ENCODE measurements at regions not wholly inside any gene's neighbourhood (a gene's known extent, or its start where the extent isn't known, plus 50 kb on each side); places are given as distances from the start of the nearest gene placed in this dataset.

DNA sequence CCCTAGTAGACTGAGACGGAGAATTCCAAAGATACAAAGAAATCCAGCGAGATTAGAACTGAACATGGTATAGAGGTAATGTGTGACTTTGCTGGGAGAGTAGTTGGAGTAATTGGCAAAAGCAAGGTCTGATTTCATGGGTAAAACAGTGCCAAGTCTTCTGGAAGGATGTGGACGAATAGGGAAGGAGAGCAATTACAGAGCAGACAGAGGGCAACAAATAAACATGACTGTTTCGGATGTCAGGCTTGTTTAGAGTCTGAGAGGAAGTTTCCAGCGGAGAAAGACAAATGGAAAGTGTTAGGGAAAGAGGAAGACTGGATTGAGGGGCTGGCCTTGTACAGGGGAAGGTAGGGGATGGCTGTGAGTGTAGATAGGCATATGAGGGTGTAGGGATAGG, 190.4 kb upstream of the ADRA1D start:
- H3K27me3 ChIP-seq = no peaks in the 10 kb centered on the region
- no peak overlapping the region for H3K27ac ChIP-seq
- DNase-seq = no peak
- no peak for TF ChIP-seq POLR2A (IDR thresholded peaks at IDR 0.05)
- TF ChIP-seq, protein P1, sequence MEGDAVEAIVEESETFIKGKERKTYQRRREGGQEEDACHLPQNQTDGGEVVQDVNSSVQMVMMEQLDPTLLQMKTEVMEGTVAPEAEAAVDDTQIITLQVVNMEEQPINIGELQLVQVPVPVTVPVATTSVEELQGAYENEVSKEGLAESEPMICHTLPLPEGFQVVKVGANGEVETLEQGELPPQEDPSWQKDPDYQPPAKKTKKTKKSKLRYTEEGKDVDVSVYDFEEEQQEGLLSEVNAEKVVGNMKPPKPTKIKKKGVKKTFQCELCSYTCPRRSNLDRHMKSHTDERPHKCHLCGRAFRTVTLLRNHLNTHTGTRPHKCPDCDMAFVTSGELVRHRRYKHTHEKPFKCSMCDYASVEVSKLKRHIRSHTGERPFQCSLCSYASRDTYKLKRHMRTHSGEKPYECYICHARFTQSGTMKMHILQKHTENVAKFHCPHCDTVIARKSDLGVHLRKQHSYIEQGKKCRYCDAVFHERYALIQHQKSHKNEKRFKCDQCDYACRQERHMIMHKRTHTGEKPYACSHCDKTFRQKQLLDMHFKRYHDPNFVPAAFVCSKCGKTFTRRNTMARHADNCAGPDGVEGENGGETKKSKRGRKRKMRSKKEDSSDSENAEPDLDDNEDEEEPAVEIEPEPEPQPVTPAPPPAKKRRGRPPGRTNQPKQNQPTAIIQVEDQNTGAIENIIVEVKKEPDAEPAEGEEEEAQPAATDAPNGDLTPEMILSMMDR (IDR thresholded peaks at IDR 0.05) = no peak
- intact Hi-C loops (cut with DNase I; ENCODE audit: low total_unique reads) = no loop called here
- H3K4me1 ChIP-seq = no peaks in the 10 kb centered on the region
- no peaks in the 10 kb centered on the region for H3K9me3 ChIP-seq
- H3K36me3 ChIP-seq = no peaks in the 10 kb centered on the region
- no peak overlapping the region for H3K4me3 ChIP-seq

DNA sequence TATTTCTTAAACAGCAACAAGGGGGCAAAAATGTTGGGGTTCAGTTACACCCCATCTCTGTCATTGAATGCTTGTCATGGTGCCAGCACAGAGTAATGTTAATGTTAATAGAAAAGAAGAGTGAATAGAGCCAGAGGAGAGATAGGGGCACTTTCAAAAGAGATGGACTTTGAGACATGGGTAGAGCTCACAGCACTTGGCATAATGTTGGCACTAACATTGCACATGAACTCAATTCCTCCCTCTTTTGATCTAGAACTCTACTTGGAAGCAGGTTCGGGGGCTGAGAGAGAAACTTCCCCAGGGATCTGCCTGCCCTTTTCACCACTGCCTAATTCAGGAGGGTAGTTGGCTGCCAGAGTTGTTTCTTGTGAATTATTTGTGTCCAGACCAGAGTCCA, 188.0 kb upstream of the ADRA1D start:
- Histone ChIP-seq H3K36me3 (no peaks in the 10 kb centered on the region), H3K4me3 (no peak overlapping the region), H3K27ac (no peak overlapping the region), H3K9me3 (no peaks in the 10 kb centered on the region), H3K4me1 (no peaks in the 10 kb centered on the region), H3K27me3 (no peaks in the 10 kb centered on the region)
- intact Hi-C loops (cut with DNase I; ENCODE audit: low total_unique reads) = no loop called here
- no peak for DNase-seq
- TF ChIP-seq POLR2A (IDR thresholded peaks at IDR 0.05) = no peak
- TF ChIP-seq, protein P1 (IDR thresholded peaks at IDR 0.05) = no peak

DNA sequence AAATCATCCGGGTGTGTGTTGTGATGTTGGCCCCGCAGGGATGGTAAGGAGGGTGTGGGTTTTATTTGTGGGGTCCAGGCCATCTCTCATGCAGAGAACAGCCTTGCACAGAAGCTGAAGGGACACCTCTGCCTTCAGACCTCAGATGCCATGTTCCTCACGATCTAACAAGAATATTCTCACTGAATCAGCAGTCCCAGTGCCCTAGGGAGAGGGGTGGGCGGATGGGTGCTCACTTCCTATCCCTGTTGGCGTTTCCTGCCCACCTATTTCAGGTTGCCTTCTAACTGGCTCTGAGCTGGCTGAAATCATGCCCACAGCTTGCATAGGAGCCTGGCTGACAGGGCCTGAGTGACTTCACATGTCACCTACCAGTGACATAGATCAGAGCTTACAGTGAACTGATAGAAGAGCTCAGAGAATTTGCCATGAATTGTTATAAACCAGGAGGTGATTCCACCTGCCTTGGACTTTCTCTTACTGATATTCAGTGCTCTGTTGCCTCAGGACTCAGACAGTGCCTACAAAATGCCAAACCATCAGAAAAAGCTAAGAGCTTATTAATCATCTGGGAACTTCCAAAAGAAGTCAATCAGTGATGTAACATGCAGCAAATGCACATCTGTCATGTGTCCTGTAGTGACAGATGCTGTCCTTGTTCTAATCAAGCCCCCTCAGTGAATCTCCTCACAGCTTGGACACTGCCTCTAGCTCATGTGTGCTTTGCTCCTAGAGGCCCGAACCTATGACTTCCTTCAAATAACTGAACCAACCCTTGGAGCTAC, 186.8 kb upstream of the ADRA1D start:
- Histone ChIP-seq H3K36me3 (no peaks in the 10 kb centered on the region), H3K27me3 (no peaks in the 10 kb centered on the region), H3K4me1 (no peaks in the 10 kb centered on the region), H3K27ac (no peak overlapping the region), H3K4me3 (no peak overlapping the region), H3K9me3 (no peaks in the 10 kb centered on the region)
- DNase-seq = no peak
- TF ChIP-seq, protein P1 (IDR thresholded peaks at IDR 0.05) = no peak
- TF ChIP-seq POLR2A (IDR thresholded peaks at IDR 0.05) = no peak
- intact Hi-C loops (cut with DNase I; ENCODE audit: low total_unique reads) = no loop called here

DNA sequence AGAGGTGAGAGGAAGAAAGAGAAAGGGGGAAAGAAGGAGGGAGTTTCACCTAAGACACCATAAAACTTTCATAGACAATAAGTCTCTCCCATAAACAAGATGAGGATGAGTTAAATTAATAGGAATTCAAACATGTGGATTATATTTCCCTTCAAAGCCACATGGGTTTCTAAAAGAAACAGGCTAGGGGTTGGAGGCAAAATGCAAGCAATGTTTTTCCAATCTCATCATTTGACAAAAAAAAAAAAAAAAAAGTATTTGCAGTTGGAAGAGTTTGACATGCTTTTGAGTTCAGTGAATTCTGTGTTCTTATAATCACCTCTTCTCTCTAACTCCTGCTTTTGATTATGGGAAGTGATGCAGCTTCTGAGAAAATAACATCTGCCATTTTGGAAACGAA, 186.1 kb upstream of the ADRA1D start:
- Histone ChIP-seq H3K9me3 (no peaks in the 10 kb centered on the region), H3K4me3 (no peak overlapping the region), H3K27me3 (no peaks in the 10 kb centered on the region), H3K27ac (no peak overlapping the region), H3K4me1 (no peaks in the 10 kb centered on the region), H3K36me3 (no peaks in the 10 kb centered on the region)
- no peak for DNase-seq
- TF ChIP-seq POLR2A (IDR thresholded peaks at IDR 0.05) = no peak
- TF ChIP-seq, protein P1 (IDR thresholded peaks at IDR 0.05) = no peak
- intact Hi-C loops (cut with DNase I; ENCODE audit: low total_unique reads) = no loop called here

DNA sequence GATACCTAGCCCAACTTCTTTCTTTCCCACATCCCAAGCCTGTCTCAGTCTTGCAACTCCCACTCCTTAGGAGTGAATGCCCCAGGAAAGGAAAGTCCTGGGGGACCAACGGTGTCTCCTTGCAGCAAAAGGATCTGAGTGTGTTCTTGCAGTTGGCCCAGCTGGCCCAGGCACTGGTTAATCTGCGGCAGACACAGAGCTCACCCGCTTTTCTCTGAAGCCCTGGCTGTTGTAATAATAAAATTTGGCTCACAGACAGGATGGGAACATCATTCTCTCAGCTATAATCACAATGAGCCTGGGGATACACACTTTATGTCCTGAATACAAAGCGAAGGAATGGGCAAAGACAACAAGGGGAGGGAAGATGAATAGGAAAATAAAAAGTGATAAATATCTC, 185.6 kb upstream of the ADRA1D start:
- Histone ChIP-seq H3K4me3 (no peak overlapping the region), H3K4me1 (no peaks in the 10 kb centered on the region), H3K27ac (no peak overlapping the region), H3K27me3 (no peaks in the 10 kb centered on the region), H3K36me3 (no peaks in the 10 kb centered on the region), H3K9me3 (no peaks in the 10 kb centered on the region)
- TF ChIP-seq, protein P1 (IDR thresholded peaks at IDR 0.05) = no peak
- TF ChIP-seq POLR2A (IDR thresholded peaks at IDR 0.05) = no peak
- DNase-seq = no peak
- intact Hi-C loops (cut with DNase I; ENCODE audit: low total_unique reads) = no loop called here

Measured in uterus (tissue), 3 donors.